Tongue (tissue), 1 donor: ENCODE measurements at regions not wholly inside any gene's neighbourhood (a gene's known extent, or its start where the extent isn't known, plus 50 kb on each side); places are given as distances from the start of the nearest gene placed in this dataset.

Experiments
- DNase-seq: peaks from one replicate; pipeline ENCODE4 v3.0.0-alpha.2; 2015

- no peak for DNase-seq
Observed at GRCh38 chr13:58051807-58052375, 420.3 kb downstream of the PCDH17 start.

- DNase-seq, result no peak
Observed at GRCh38 chr13:58056426-58056825, 424.9 kb downstream of the PCDH17 start.

GRCh38 chr13:58059624-58060023 is 428.1 kb downstream of the PCDH17 start:
- DNase-seq, result no peak

GRCh38 chr13:58080806-58081205 is 449.3 kb downstream of the PCDH17 start:
- no peak for DNase-seq

GRCh38 chr13:58081301-58081820 is 449.8 kb downstream of the PCDH17 start:
- no peak for DNase-seq

GRCh38 chr13:58083064-58083463 is 451.5 kb downstream of the PCDH17 start:
- DNase-seq, result no peak

- DNase-seq, result no peak
Observed at GRCh38 chr13:58085274-58085673, 453.7 kb downstream of the PCDH17 start.

DNA sequence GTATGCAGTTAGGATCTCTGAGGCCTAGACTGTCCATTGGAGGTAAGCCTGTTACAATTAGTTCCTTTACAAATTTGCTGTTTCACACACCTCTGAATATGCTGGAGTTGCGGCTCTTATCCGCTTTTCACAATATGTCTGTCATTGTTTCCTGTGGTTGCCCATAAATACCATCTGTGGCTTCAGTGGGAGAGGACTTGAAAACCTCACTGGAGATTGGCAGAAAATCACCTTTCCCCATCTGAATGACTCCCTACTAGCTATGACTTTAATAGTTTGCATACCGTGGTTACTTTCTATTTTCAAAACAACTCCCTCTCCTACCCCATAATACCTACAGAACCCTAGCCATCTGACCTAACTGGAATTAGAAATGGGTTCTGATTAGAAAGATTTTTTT is 454.3 kb downstream of the PCDH17 start:
- DNase-seq, result no peak

DNA sequence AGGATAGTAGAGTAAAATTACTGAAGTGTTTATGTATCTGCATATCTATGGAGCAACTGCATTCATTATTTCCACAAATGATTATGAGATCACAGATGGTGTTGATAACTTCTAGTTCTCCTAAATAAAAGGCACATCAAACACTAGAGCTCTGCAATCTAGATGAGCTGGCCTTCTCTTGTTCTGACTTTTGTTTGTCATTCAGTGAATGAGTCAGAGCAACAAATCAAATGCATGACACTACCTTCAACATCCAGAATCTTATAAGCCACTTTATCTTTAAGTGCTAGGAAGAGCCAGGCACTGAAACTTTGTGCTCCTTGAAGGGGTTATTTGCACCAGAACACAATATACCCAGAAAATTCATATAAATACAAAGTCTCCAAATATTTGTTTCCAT is 456.0 kb downstream of the PCDH17 start:
- no peak for DNase-seq

- DNase-seq, result no peak
Observed at GRCh38 chr13:58093394-58093793, 461.9 kb downstream of the PCDH17 start.

- DNase-seq, result no peak
Observed at GRCh38 chr13:58097831-58098230, 466.3 kb downstream of the PCDH17 start.

GRCh38 chr13:58119351-58119750 is 487.8 kb downstream of the PCDH17 start:
- no peak for DNase-seq

- DNase-seq, result no peak
Observed at GRCh38 chr13:58119804-58120203, 488.3 kb downstream of the PCDH17 start.

- DNase-seq, result no peak
Observed at GRCh38 chr13:58126496-58126895, 495.0 kb downstream of the PCDH17 start.

GRCh38 chr13:58134012-58134411 is 502.5 kb downstream of the PCDH17 start:
- no peak for DNase-seq

DNA sequence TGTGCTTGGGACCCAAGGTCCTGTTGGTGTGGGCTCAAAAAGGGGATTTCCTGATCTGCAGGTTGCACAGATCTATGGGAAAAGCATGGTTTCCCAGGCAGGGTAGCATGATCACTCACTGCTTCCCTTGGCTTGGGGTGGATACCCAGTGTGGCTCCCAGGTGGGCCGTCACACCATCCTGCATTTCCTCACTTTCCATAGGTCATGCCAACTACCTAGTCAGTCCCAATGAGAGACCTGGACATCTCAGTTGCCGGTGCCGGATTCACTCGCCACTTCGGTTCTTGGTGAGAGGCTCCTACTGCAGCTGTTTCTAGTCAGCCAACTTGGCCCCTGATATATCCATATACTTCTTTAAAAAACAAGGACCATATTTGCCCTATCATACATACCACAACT is 503.0 kb downstream of the PCDH17 start:
- DNase-seq, result no peak

GRCh38 chr13:58142952-58143351 is 511.4 kb downstream of the PCDH17 start:
- DNase-seq, result no peak

DNA sequence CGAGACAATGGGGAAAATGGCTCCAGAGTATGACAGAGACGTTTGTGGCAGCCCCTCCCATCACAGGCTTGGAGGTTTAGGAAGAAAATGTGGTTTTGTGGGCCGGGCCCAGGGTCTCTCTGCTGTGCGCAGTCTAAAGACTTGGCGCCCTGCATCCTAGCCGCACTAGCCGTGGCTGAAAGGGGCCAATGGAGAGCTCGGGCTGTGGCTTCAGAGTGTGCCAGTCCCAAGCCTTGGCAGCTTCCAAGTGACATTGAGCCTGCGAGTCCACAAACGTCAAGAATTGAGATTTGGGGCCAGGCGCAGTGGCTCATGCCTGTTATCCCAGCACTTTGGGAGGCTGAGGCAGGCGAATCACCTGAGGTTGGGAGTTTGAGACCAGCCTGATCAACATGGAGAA is 513.1 kb downstream of the PCDH17 start:
- DNase-seq, result no peak

- no peak for DNase-seq
Observed at GRCh38 chr13:58151452-58151851, 519.9 kb downstream of the PCDH17 start.

DNA sequence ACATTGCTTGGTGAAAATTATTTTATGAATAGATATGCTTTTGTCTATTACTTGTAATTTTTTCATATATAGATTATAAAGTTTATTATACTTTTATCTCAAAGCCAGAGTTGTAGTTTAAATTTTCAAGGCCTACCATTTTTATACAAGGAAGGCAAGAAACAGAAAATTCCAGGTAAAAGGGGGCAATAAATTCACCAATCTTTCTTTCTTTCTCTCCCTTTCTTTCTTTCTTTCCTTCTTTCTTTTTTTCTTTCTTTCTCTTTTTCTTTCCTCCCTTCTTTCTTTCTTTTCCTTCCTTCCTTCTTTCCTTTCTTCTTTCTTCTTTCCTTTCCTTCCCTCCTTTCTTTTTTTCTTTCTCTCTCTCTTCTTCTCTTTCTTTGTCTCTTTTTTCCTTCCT is 529.4 kb downstream of the PCDH17 start:
- DNase-seq, result no peak

- DNase-seq, result no peak
Observed at GRCh38 chr13:58165617-58166016, 534.1 kb downstream of the PCDH17 start.

DNA sequence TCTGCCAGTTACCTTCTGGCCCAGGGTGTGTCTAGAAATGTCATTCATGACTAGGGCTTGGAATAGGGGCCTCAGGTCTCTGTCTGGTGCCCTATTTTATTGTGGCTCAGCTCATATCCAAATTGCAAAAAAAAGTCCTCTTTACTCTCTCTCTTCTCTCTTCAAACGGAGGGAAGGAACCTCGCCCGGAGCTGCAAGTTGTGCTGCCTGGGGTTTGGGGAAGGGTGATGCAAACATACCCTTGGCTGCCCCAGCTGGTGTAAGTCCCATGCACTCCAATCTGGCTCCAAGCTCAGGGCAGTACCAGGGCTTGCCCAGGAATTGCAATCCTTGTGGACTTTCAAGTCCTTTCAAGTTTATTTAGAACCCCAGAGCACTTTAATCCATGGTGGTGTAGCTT is 549.6 kb downstream of the PCDH17 start:
- DNase-seq, result no peak

- DNase-seq, result no peak
Observed at GRCh38 chr13:58187881-58188280, 556.3 kb downstream of the PCDH17 start.

DNA sequence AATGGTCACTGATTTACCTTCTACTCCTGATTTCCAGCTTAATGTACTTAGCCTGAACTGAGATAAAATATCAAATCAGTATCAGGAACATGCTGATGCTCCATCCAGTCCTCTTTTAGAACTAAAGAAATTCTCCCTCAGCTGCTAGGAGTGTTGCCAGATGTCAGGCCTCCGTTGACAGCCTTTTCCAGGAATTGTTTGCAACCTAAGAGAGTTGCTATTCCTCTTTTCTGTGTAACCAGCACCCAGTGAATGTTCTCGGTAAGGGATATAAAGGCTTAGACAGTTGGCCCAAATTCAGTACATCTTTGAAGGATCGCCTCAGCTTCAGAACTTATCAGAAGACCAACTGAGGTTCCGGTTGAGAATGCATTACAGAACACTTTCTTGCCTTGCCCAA is 559.0 kb downstream of the PCDH17 start:
- no peak for DNase-seq

DNA sequence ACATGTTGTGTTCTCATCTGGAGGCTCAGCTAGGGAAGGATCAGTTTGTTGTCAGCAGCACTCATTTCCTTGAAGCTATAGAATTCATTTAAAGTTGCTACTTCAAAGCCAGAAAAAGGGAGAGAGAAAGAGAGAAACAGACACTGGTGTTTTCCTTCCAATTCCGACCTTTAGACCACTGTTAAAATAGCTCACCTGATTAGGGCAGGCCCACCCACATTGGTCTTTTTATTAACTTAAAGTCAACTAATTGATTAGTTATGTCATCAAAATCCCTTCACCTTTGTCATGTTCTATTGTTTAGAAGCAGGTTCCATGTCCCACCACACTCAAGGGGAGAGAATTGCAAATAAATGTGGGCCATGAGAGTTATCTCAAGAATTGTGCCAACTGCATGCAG is 560.2 kb downstream of the PCDH17 start:
- no peak for DNase-seq
